Islet of Langerhans (tissue), 1 donor: ENCODE measurements at regions not wholly inside any gene's neighbourhood (a gene's known extent, or its start where the extent isn't known, plus 50 kb on each side); places are given as distances from the start of the nearest gene placed in this dataset.

Source experiments
- FAIRE-seq: peaks from one replicate; lab custom pipeline; 2011; peaks lifted over from hg19 to GRCh38; lab: Jason Lieb, UNC

DNA sequence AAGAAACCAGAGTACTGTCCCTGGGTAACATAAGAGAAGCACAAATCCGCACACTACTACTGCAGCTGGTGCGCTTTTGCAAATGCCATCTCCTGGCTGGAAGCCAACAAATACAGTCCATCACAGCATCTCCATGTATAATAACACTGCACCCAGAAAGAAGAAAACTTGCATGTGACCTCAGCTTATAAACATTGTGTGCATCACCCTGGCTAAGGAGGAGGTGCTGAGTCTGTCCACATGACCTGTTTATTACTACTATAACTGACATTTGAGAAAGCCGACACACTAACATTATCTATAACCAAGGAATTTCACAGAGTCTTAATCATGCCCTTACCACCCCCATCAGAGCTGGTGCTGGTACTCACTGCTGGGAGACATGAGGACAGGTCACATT lies 516.8 kb downstream of the CFAP47 start:
- no peak for FAIRE-seq

DNA sequence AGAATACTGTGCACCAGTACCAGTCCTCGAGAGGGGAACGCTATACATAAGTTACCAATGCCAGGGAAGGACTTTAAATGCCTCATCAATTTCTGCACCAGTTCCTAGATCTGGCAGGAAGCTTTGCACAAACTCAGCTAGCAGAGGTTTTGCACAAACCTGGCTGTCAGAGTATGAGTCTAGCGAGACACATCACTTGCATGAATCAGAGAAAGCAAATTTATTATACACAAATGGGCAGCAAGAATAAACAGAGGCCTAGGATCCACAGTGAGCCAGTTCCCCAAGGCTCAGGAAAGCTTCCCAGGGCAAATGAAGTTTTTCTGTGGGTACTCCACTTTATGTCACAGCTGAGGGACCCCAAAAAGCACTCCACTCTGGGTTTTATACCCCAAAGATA lies 523.5 kb downstream of the CFAP47 start:
- FAIRE-seq = no peak

DNA sequence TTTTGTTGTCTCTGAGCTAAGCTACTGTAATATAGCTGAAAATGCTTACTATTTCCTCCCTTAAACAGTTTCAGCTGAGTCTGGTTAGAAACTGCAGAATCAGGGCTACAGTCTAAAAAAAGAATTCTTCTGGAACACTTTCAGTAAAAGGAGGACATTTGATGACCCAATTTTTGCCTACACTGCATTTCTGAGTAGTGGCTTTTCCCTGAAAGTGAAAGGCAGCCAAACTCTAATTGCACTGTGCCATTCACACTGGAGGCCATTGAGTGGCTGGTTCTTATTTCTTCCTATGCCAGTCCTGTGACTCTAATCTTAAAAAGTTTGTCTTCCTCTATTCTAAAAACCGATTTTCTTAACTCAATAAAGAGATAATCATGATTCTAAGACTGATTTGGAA lies 526.0 kb downstream of the CFAP47 start:
- FAIRE-seq = no peak

DNA sequence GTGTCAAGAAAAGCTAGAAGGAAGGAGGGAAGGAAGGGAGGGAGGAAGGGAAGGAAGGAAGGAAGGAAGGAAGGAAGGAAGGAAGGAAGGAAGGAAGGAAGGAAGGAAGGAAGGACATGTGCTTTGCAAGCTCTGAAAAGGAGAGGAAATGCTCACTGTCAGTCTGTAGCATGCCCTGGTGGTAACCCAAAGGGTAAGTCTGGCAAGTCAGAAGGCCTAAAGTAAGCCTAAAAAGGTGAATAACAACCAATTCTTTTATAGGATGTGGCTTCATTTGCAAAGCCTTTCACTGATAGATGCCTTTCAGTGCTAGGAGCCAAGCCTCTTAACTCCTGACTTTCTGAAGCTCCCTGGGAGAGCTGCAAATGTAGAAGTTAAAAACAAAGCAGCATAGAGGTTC lies 542.6 kb downstream of the CFAP47 start:
- FAIRE-seq = no peak

DNA sequence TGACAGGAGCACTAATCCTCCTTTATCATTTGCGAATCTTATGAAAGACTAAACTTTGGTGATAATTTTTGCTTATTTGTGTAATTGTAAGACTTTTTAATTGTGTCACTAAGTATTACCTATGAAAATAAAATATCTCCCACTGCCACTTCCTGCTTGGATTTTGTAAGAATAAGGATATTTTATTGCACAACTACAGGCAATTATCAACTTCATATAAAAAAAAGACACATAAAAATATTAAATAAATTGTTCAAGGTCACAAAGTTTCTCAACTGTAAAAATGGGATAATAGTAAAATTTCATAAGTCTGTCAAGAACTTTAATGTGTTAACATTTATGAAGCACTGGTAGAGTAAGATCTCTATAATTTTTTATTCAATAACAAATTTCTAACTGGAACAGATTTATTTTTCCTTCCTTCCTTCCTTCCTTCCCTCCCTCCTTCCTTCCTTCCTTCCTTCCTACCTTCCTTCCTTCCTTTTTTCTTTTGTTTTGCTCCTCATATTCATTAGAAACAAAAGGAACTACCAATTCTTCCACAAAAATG lies 527.6 kb upstream of the FAM47C start:
- FAIRE-seq = no peak

DNA sequence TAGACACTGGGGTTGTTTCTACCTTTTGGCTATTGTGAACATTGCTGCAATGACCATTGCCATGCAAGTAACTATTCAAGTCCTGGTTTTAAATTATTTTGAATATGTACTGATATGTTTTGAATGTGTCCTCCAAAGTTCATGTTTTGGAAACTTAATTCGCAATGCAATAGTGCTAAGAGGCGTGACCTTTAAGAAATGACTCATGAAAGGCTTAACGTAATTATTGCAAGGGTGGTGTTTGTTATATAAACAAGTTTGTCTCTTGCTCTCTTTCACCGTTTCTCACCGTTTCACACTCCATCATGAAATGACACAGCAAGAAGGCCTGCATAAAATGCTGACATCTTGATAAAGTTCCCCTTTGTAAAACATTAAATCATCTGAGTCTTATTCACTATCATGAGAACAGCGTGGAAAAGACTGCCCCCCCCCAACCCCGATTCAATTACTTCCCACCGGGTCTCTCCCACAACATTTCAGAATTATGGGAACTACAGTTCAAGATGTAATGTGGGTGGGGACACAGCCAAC lies 506.9 kb upstream of the FAM47C start:
- no peak for FAIRE-seq

DNA sequence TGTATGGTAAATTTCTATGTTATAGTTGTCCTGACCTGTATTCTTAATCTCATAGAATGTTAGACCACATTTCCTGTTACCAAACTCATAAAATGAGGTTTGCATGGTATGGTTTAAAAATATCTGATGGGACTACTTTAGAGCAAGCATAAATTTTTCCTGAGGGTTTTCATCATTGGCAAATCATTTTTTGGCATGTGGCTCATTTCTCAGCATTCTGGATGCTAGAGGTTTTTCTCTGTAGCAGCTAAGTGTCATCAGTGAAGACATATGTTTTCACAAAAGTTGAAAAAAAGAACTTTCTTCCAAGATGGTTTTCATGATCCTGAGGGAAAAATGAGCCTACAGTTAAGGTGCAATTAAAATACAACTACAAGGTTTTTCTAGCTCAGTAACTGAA lies 503.5 kb upstream of the FAM47C start:
- no peak for FAIRE-seq

DNA sequence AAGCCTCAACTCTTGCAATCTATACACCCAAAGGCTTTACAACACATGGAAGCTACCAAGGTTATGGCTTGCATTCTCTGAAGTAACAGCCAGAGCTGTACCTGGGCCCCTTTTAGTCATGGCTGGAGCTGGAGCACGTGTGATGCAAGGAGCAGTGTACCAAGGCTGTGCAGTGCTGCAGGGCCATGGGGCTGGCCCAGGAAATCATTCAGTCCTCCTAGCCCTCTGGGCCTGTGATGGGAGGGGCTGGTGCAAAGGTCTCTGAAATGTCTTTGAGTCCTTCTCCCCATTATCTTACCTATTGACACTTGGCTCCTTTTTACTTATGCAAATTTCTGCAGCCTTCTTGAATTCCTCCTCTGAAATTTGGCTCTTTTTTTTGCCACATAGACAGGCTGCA lies 500.1 kb upstream of the FAM47C start:
- no peak for FAIRE-seq

DNA sequence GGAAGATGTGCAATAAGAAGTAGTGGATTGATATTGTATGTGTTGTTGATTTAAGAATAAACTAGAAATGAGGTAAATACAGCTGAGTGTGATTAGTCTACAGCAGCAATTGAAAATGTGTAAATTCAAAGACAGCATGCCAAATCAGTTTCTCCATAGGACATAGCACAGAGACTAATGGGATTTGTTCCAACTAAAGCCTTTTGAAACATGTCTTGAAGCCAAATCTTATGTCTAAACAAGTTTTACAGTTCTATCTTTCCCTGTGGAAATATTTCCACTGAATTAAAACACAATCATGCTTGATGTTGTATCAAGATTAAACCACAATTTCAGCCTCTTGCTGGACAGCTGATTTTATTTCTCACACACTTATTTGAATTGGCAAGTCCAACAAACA lies 497.4 kb upstream of the FAM47C start:
- no peak for FAIRE-seq

DNA sequence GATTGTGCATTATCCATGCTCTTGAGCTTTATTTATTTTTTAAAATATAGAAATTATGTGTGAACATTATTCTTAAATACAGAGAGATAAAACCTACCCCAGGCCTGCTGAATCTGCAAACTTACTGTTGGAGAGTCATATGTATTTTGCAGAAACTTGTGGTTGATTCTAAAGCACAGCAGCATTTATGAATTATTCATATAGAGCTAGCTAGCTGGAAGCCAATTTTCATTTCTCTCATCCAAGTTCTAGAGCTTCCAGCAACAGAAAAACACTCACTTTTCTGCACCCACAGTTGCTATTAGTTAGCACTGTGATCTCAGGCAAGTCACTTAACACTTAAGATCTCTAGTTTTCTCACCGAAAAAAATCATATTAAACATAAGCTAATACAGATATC lies 479.5 kb upstream of the FAM47C start:
- FAIRE-seq = no peak

DNA sequence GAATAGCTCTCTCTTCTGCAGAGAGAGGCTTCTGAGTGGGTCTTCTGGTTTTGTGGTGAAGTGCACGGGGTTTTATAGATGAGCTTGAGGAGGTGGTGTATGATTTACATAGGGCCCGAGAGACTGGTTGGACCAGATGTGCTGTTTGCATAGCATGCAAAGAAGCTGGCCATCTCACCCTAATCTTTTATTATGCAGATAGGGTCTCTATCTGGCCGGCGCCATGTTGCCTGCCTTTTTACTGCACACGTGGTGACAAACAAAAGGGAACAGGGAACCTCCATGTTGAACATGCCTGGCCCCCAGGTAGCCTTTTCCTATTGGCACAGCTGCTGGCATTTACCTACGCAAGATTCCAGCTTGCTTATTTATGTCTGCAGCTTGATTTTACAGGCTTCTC lies 473.3 kb upstream of the FAM47C start:
- FAIRE-seq = no peak

DNA sequence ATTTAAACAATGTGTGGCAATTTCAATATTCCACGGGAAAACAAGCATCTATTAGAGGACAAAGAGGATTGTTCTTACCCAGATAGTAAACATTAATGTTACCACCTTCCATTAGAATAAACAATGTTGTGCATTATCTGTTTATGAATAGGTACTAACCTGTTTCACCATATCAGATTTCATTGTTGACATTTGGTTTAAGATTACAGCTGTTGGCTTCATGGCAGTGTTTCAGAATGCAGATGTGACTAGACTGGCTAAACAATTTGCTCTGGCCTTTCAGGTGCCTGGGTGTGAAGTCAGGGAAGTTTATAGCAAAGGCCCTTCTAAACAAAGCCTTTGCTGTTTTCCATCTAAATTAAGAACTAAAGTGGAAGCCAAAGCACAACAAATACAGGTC lies 464.7 kb upstream of the FAM47C start:
- FAIRE-seq = no peak

DNA sequence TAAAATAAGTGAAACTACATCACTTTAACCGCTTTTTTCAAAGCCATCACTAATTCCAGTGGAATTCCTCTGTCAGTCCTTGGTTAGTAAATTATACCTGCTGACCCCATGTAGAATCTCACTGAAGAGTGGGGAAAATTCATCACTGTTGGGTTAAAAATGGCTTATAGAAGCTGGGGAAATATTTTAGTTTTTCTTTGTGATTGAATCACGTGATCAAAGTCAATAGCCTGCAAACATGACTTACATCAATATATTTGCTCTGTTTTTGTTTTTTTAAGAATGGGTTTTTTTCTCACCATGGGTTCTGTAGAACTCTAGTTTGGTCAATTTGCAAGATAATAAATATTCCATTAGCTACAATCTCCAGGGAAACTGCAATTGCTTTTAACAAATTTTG lies 445.2 kb upstream of the FAM47C start:
- no peak for FAIRE-seq

DNA sequence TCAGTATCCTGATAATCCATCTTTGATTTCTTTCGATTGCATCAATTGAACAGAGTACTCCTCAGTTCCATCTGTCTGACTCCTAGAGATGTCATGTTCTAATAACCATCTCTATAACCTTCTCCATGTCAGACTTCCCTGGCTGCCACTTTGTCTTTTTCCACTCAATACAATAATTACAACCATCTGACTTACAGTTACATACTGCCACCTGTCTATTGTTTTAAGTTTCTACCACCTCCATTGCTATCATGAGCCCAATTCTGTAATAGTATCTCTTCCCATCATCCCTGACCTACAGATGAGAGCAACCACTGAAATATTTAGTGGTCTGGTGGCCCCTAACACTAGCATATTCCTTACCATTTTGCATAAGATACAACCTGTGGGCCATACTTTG lies 439.2 kb upstream of the FAM47C start:
- FAIRE-seq = no peak

DNA sequence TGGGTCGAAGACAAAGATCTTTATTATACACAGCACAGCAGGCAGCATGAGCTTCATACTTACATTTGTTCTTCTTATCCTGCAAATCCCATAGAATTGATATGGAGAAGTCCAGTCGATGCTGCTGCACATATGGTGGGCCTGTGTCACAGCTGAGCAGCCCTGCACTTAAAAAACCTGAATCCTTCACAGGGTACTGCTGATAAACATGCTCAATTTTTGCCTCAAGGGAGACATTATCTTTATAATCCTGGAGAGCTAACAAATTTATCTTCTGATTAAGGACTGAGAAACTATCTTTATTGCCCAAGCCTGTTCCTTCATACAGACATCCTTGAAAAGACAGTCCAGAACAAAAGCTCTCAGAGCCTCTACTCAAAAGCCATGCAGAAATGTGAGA lies 434.4 kb upstream of the FAM47C start:
- no peak for FAIRE-seq

DNA sequence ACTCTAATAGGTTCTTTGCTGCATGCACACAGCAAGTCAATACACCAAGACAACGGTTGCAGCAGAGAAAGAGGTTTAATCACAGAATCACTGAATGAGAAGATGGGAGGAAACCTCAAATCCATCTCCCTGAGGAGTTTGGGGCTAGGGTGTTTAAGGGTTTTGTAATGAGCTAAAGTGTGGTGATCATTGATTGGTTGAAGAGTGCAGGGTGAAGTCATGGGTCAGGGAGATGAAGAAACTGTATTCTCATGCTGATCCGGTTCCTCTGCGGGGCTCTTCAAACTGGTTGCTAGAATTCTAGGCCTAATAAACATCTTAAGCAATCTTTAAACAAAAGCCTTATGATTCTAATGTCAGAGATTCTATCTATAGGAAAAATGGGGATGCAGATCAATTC lies 432.5 kb upstream of the FAM47C start:
- no peak for FAIRE-seq

DNA sequence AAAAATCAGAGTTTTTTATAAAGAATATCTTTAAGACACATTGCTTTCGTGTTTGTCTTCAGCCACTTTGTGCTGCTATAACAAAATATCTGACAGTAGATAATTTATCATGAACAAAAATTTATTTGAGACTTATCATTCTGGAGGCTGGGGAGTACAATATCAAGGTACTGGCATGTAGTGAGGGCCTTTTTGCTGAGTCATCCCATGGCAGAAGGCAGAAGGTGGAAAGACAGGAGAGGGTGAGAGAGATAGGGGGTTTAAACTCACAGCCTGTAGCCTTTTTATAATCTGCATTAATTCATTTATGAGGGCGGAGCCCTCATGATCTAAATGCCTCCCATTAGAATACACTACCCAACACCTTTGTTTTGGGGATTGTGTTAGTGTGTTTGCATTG lies 431.2 kb upstream of the FAM47C start:
- FAIRE-seq = no peak

DNA sequence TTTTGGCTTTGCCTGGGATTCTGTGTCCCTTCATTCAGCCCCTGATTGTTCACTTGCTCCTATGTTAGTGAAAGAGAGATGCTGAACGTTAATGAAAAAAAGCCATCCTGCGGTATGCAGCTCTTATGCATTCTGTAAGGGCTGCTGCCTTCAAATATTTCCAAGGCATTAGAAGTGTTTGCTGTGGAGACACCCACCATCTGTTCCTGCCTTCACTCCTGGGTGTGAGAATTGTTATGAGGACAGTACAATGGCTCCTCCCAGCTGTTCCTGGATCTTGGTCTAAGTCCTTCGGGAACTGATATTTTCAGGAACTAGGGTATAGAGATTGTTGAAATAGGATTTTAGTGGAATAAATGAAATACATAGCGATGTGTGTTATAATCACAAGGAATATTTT lies 427.1 kb upstream of the FAM47C start:
- no peak for FAIRE-seq

DNA sequence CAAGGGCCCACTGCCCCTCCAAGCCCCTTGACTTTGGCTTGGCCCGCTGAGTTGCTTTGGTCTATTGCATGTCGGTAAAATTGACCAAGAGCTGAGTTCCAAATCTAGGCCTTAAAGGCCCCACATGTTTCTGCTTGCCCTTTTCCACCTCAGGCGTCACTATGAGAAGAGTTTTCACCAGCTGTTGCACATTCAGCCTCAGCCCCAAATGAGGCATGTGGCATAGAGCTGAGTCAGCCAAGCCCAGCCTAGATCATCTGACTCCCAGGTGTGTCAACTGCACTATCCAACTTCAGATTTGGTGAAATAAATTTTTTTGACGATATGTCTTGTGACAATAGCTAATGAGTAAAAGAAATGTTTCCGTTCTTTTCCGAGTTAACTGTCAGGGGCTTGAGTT lies 424.5 kb upstream of the FAM47C start:
- no peak for FAIRE-seq

DNA sequence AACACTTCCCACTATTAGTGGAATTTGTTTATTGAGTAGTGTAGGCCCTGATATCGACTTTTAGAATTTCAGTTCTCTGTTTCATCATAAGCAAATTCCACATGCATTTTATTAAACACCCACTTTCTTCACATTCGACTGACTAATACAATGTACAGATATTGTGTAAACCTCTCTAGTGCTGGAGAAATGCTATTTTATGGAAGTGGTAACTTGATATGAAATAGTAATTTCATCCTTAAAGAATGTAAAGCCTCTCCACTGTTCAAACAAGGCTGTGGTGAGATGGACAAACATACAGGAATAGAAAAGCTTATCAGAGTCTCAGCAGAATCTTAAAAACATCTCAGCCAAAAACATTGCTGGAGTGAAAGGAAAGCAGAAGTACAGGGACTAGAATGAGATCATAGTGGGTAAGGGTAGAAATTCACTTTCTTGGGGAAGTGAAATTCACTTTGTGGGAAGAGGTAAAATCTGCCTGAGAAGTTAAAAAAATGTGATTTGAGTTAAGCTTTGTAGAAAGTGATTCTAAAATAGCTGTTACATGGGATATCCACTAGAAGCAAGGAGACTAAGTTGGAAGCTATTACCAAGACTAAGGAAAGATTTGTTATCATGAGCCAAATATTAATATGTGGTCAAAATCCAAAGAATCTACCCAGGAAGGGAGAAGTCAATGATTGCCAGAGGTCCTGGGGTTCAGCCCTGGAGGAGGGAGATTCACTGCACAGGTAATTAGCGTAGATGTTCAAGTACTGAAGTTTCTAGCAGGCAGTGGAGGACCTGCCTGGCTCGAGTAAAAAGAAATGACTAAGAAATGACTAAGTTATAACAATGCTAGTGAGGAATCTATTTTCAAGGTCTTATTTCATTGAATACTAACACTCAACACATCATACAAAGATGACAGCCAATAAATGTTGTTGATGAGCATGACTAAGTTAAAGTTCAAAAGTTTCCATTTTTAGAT lies 398.3 kb upstream of the FAM47C start:
- no peak for FAIRE-seq

DNA sequence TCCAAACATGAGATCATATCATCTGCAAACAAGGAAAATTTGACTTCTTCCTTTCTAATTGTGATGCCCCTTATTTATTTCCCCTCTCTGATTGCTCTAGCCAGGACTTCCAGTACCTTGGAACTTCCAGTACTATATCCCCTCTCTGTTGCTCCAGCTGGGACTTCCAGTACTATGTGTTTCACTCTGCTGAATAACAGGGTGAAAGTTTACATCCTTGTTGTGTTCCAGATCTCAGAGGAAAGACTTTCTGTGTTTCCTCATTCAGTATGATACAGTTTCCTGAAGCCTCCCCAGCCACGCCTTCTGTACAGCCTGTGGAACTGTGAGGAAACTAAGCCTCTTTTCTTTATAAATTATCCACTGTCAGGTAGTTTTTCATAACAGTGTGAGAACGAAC lies 381.3 kb upstream of the FAM47C start:
- FAIRE-seq = no peak

DNA sequence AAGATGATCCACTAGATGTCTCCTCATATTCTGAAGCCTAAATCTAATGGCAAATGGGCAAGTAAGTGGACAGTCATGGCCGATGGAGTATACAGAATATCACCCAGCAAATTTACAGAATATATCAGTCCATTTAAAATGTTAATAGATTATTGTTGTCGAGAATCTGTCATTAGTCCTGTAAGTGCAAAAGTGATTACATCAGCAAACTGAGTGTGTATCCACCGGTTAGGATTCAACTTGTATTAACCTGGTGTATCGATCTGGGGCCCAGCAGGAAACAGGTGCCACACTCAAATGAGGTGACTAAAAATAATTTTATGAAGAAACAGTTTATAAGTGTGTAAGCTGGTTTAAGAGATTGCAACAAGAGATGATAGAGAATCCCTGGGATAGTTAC lies 367.9 kb upstream of the FAM47C start:
- no peak for FAIRE-seq

DNA sequence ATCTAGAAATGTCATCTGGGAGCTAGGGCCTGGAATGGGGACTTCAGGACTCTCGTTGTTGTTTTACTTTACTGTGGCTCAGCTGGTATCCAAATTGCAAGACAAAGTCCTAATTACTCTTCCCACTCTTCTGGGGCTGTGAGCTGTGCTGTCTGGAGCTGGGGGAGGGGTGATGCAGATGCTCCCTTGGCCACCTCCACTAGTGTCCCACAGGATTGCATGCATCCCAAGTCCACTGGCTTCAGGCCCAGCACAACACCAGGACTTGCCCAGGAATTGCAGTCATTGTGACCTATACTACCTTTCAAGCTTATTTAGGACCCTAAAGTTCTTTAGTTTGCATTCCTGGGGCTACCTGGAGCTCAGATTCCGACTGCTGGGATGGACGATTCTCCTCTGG lies 366.1 kb upstream of the FAM47C start:
- FAIRE-seq = no peak

DNA sequence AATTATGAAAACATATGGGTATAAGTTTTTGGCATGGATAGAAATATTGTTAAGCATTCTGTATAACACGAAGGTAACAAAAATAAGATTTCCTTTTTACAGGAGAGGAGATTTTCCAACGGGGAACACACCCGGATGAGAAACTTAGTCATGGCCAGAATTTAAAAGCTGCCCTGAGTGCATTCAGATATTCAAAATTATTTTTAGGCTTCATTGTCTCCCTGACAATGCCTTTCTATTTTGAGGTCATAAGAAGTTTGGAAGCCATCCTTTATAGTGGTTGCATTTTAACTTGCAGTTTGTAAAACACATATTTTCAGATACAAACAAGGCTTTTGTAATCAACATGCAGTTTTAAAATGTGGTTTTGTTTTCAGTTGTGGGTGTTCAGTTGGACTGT lies 357.5 kb upstream of the FAM47C start:
- FAIRE-seq = no peak
